HG02759 (cell line): ENCODE measurements at regions not wholly inside any gene's neighbourhood (a gene's known extent, or its start where the extent isn't known, plus 50 kb on each side); places are given as distances from the start of the nearest gene placed in this dataset.
"Not testable (repeated sequence)": the region's sequence is repeated elsewhere in the genome, so short reads cannot be mapped to it uniquely, and the experiment has no call there.

ENCODE experiments used
- ATAC-seq: cut with Tn5 transposase; IDR thresholded peaks from one replicate; pipeline ENCODE4 v1.9.1; 2021; ENCODE audit warnings: mild to moderate bottlenecking, moderate library complexity; ENCODE audit not compliant: unreplicated experiment

GRCh38 chr2:147438882-147439281 is 405.9 kb upstream of the ACVR2A start:
- ATAC-seq, result no peak

GRCh38 chr2:147433822-147434221 is 411.0 kb upstream of the ACVR2A start:
- ATAC-seq, result no peak

GRCh38 chr2:147430408-147430807 is 414.4 kb upstream of the ACVR2A start:
- no peak for ATAC-seq

- no peak for ATAC-seq
Observed at GRCh38 chr2:147428120-147428747, 416.6 kb upstream of the ACVR2A start.

- ATAC-seq, result no peak
Observed at GRCh38 chr2:147425437-147426029, 419.3 kb upstream of the ACVR2A start.

- no peak for ATAC-seq
Observed at GRCh38 chr2:147424766-147425165, 420.1 kb upstream of the ACVR2A start.

GRCh38 chr2:147420947-147421675 is 423.7 kb upstream of the ACVR2A start:
- no peak for ATAC-seq

GRCh38 chr2:147420517-147420916 is 424.3 kb upstream of the ACVR2A start:
- no peak for ATAC-seq

GRCh38 chr2:147416099-147416498 is 428.7 kb upstream of the ACVR2A start:
- ATAC-seq, result no peak

- not testable (repeated sequence) for ATAC-seq
Observed at GRCh38 chr2:147414656-147415055, 430.2 kb upstream of the ACVR2A start.

GRCh38 chr2:147408357-147408756 is 436.5 kb upstream of the ACVR2A start:
- no peak for ATAC-seq

- no peak for ATAC-seq
Observed at GRCh38 chr2:147405651-147406050, 439.2 kb upstream of the ACVR2A start.

GRCh38 chr2:147398996-147399395 is 445.8 kb upstream of the ACVR2A start:
- ATAC-seq, result no peak

GRCh38 chr2:147398301-147398700 is 446.5 kb upstream of the ACVR2A start:
- ATAC-seq, result no peak

GRCh38 chr2:147396890-147397289 is 447.9 kb upstream of the ACVR2A start:
- ATAC-seq, result no peak

- ATAC-seq, result no peak
Observed at GRCh38 chr2:147394179-147394790, 450.5 kb upstream of the ACVR2A start.

- ATAC-seq, result no peak
Observed at GRCh38 chr2:147392180-147392579, 452.6 kb upstream of the ACVR2A start.

GRCh38 chr2:147390475-147390874 is 454.4 kb upstream of the ACVR2A start:
- ATAC-seq, result no peak

GRCh38 chr2:147389218-147389617 is 455.6 kb upstream of the ACVR2A start:
- ATAC-seq, result no peak

- ATAC-seq, result no peak
Observed at GRCh38 chr2:147388217-147388616, 456.6 kb upstream of the ACVR2A start.

GRCh38 chr2:147386284-147386683 is 458.5 kb upstream of the ACVR2A start:
- no peak for ATAC-seq

GRCh38 chr2:147385600-147385999 is 459.2 kb upstream of the ACVR2A start:
- ATAC-seq, result no peak
